DND-41 (cell line): ENCODE measurements at regions not wholly inside any gene's neighbourhood (a gene's known extent, or its start where the extent isn't known, plus 50 kb on each side); places are given as distances from the start of the nearest gene placed in this dataset.

Experiments used
- CTCF ChIP-seq: IDR thresholded peaks from 2 replicates; pipeline ENCODE4 v1.5.1; 2012; ENCODE audit warnings: borderline replicate concordance, low read length, moderate library complexity, mild to moderate bottlenecking; ENCODE audit not compliant: poor library complexity, severe bottlenecking; ENCODE audit errors: extremely low read depth
- EZH2 ChIP-seq: IDR thresholded peaks from 3 replicates; pipeline ENCODE4 v1.6.1; 2012; ENCODE audit warnings: borderline replicate concordance, low read depth, mild to moderate bottlenecking, moderate library complexity, low read length, inconsistent platforms; ENCODE audit not compliant: severe bottlenecking

GRCh38 chr17:33603789-33604188, 310.7 kb upstream of the ASIC2 start:
- TF ChIP-seq CTCF: no peak
- TF ChIP-seq EZH2: no peak
